VCaP (cell line): ENCODE measurements at regions not wholly inside any gene's neighbourhood (a gene's known extent, or its start where the extent isn't known, plus 50 kb on each side); places are given as distances from the start of the nearest gene placed in this dataset.
"Not testable (repeated sequence)": the region's sequence is repeated elsewhere in the genome, so short reads cannot be mapped to it uniquely, and the experiment has no call there.

ENCODE experiments used
- H3K27ac ChIP-seq: fragments of 450-650 bp; 2 replicates; pipeline ENCODE4 v1.5.1; 2017
- TF ChIP-seq, protein P1 (sequence below): fragments of 450-650 bp; conservative IDR thresholded peaks from 2 replicates; pipeline ENCODE4 v1.5.1; 2017; ENCODE audit warnings: mild to moderate bottlenecking, moderate library complexity

DNA sequence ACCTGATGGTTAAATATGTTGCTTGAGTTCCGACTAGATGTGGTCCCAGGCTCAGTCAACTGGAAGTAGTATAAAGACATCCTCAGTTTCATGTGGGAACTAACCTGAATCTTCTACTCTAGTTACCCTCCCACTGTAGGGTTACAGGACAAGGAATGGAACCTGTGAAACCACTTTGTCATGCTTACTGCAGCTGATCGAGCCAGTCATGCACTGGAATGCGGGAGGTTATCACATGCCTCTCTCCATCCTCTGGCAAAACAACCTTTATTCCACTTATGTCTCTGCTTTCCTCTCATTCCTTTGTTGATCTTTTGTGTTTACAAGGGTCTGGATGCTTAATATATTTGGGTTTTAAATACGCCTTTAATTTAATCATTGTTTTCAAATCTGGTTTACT is 111.9 kb upstream of the DDHD1 start:
- TF ChIP-seq, protein P1, sequence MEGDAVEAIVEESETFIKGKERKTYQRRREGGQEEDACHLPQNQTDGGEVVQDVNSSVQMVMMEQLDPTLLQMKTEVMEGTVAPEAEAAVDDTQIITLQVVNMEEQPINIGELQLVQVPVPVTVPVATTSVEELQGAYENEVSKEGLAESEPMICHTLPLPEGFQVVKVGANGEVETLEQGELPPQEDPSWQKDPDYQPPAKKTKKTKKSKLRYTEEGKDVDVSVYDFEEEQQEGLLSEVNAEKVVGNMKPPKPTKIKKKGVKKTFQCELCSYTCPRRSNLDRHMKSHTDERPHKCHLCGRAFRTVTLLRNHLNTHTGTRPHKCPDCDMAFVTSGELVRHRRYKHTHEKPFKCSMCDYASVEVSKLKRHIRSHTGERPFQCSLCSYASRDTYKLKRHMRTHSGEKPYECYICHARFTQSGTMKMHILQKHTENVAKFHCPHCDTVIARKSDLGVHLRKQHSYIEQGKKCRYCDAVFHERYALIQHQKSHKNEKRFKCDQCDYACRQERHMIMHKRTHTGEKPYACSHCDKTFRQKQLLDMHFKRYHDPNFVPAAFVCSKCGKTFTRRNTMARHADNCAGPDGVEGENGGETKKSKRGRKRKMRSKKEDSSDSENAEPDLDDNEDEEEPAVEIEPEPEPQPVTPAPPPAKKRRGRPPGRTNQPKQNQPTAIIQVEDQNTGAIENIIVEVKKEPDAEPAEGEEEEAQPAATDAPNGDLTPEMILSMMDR, result no peak
- H3K27ac ChIP-seq, result no peak overlapping the region

DNA sequence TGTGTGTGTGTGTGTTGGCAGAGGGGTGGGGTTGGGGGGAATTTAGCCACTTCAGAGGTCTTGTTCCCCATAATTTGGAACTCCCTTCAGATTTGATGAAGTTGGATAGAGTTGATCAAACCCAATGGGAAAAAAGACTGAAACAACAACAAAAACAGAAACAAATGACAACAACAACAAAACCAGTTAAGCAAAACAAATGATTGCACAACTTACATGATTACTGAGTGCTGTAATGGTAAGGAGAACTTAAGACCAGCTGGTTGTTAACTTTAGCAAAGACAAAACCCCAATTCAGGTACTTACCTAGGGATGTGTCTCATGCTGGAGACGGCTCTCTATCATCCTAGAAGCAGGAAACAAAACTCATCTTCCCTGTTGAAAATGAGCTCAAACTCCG is 107.8 kb upstream of the DDHD1 start:
- TF ChIP-seq, protein P1, result no peak
- no peak overlapping the region for H3K27ac ChIP-seq

DNA sequence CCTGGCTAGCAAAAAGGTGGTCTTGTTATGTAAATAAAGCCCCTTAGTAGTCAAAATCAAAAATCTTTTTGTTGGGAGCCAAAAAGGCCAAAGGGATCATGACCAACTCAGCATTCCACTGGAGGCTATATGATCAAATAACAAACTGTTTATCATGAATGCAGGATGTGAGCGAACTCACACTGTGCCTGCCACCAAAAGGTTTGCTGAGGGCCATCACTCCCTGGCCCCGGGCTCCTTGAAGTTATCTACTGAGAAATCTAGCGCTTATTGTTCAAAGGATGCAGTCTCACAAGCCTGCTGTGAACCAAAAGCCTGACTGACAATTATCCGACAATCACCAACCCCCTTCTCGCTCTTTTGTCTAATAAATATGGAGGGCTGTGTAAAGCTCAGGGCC is 107.2 kb upstream of the DDHD1 start:
- H3K27ac ChIP-seq, result no peak overlapping the region
- TF ChIP-seq, protein P1, result no peak

DNA sequence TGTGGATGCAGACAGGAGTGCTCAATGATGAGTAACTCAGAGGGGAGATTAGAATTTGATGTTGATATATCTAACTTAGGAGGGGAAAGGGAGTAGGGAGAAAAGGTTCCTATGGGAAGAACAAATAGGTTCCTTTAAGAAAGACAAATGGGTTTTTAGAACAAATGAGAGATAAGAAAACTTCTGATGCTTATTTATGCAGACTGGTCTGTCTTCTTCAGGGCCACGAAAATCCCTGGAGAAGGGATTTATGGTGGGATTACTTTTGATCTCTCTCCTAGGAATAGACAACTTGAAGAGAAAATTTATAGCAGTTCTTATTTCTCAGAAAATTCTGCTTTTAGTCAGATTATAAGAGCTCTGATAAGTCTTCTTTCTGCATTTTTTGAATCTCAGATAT is 99.0 kb upstream of the DDHD1 start:
- H3K27ac ChIP-seq, result no peak overlapping the region
- TF ChIP-seq, protein P1, result no peak

DNA sequence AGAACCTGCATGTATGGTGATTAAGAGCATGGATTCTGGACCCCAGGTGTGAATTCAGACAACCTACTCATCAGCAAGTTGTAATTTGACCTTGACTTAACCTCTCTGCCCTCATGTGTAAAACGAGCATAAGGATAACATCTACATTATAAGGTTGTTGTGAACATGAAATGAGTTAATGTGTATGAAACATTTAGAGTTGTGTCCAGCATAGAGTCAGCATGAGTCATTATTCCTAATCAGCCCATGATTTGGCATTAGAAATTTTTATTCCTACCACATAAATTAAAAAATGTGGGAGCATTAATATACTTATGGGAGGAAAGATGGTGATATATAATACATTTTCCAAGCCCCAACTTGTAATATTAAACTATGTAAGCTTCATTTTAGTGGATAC is 95.9 kb upstream of the DDHD1 start:
- no peak overlapping the region for H3K27ac ChIP-seq

DNA sequence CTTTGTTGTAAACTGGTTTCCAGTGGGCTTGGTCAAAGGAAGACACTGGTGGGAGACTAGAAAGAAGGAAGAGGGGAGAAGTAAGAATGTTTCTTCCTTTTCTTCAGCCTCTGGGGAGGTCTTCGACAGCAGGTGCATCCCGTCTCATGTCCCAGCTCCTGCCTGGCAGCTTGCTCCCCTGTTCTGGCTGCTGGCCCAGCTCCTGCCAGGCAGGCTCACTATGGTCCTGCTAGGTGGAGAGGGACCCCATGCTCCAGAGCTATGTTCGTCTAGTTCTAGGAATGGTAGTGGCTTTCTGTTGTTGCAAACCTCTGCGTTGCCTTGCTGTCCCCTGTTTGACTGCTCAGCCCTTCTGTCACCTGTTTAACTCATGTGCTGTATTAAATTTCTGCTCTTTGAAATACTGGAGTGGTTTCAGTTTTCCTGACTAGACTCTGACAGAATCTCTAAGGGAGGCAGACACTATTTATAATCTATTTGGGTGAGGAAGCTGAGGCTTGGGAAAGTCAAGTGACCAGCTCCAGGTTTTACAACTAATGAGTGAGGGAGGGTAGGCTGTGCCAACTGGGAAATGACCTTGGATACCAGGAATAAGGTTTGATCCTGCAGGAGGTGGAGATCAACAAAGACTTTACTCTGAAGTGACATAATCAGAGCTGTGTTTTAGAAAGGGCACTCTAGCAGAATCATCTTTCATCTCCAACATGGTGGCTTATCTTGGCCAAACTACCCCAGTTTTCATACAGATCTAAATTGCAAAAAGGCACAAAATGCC is 94.7 kb upstream of the DDHD1 start:
- H3K27ac ChIP-seq, result no peak overlapping the region
- TF ChIP-seq, protein P1, result no peak

More for the DNA sequence above, 95.9 kb upstream of the DDHD1 start:
- TF ChIP-seq, protein P1, result no peak

DNA sequence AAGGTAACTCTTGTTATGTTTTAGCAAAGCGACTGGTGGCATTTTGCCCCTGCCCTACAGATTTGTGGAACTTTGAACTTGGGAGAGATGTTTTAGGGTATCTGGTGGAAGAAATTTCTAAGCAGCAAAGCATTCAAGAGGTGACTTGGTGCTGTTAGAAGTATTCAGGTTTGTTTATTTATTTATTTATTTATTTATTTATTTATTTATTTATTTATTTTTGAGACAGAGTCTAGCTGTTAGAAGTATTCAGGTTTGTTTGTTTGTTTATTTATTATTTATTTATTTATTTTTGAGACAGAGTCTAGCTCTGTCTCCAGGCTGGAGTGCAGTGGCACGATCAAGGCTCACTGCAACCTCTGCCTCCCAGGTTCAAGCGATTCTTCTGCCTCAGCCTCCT is 89.8 kb upstream of the DDHD1 start:
- H3K27ac ChIP-seq, result not testable (repeated sequence)

DNA sequence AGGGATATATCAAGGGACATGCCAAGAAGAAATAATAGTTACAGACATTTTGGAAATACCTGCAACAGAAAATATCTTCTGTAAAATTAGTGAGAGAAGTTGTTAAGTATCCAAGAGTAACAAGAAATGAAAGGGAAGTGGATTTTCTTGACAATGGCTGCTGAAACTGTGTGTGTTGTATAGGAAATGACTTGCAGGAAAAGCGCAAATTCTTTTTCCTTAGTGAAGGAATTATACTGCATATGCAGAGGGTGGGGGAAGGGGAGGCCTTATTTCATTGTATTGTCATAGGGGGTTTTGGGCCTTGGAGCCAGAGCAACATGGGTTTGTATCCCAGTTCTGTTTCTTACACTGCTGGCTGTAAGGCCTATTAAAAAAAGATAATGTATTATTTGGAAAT is 84.4 kb upstream of the DDHD1 start:
- H3K27ac ChIP-seq, result no peak overlapping the region
- TF ChIP-seq, protein P1, result no peak
